Activated CD4-positive, alpha-beta memory T cell treated with anti-CD3 and anti-CD28 coated beads for 36 hours (primary cell): ENCODE measurements at regions not wholly inside any gene's neighbourhood (a gene's known extent, or its start where the extent isn't known, plus 50 kb on each side); places are given as distances from the start of the nearest gene placed in this dataset.

Experiments
- CTCF ChIA-PET: fragments of 350-600 bp; sonication (Branson Sonifier 250); formaldehyde crosslinking; loops from one replicate; lab custom pipeline; 2021; ENCODE audit warnings: antibody characterized with exemption, inconsistent platforms; lab: Charles Lee
- POLR2A ChIA-PET: fragments of 350-600 bp; sonication (Branson Sonifier 250); formaldehyde crosslinking; loops from one replicate; lab custom pipeline; 2021; ENCODE audit warnings: antibody characterized with exemption; lab: Charles Lee
- DNase-seq: peaks from one replicate; pipeline ENCODE4 v3.0.0-alpha.2; 2020
- H3K27ac Mint-ChIP-seq: one replicate; pipeline ENCODE4 v1.8.0; 2021; ENCODE audit warnings: mixed read lengths
- H3K27me3 Mint-ChIP-seq: one replicate; pipeline ENCODE4 v1.8.0; 2021; ENCODE audit warnings: mixed read lengths
- H3K36me3 Mint-ChIP-seq: one replicate; pipeline ENCODE4 v1.8.0; 2021; ENCODE audit warnings: mixed read lengths
- H3K4me1 Mint-ChIP-seq: one replicate; pipeline ENCODE4 v1.8.0; 2021; ENCODE audit warnings: low read depth, mixed read lengths
- H3K4me3 Mint-ChIP-seq: one replicate; pipeline ENCODE4 v1.8.0; 2021; ENCODE audit warnings: mild to moderate bottlenecking, mixed read lengths
- H3K9me3 Mint-ChIP-seq: one replicate; pipeline ENCODE4 v1.8.0; 2021; ENCODE audit warnings: mixed read lengths
- intact Hi-C: fragments of 100-400 bp; cut with micrococcal nuclease; formaldehyde crosslinking; loops from one replicate; pipeline ENCODE4 v1.15.1; 2023

GRCh38 chr4:136329042-136329662 is 1203.1 kb downstream of the PCDH18 start:
- Mint-ChIP-seq H3K4me3 (no peak overlapping the region), H3K27ac (no peak overlapping the region), H3K4me1 (no peaks in the 10 kb centered on the region), H3K36me3 (no peaks in the 10 kb centered on the region), H3K27me3 (no peaks in the 10 kb centered on the region), H3K9me3 (peaks cover 6% of the 10 kb centered on the region)
- intact Hi-C loops: no loop called here
- no peak for DNase-seq
- ChIA-PET POLR2A (no interaction called here), CTCF (no interaction called here)

DNA sequence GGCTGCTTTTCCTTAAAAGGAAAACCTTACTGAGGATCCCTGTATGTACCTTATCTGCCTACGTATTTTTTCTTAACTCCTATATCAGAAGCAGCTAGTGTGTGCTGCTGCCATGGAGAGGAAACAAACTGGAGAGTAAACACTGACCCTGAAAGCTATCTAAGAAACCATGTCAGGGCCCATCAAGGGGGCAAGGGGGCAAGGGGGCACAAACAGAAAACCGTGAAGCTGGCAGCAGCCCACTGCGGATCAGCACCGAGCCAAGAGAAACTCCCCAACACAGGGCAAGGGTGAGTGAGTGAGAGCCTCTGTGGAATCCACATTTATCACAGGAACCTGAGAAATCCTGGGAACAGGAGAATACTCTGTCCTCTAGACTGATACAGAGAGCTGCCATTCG is 1204.2 kb downstream of the PCDH18 start:
- Mint-ChIP-seq H3K27me3 (no peaks in the 10 kb centered on the region), H3K4me1 (no peaks in the 10 kb centered on the region), H3K36me3 (no peaks in the 10 kb centered on the region), H3K4me3 (no peak overlapping the region), H3K27ac (no peak overlapping the region), H3K9me3 (peaks cover 6% of the 10 kb centered on the region)
- POLR2A ChIA-PET: no interaction called here
- no peak for DNase-seq
- CTCF ChIA-PET: no interaction called here
- intact Hi-C loops: no loop called here

DNA sequence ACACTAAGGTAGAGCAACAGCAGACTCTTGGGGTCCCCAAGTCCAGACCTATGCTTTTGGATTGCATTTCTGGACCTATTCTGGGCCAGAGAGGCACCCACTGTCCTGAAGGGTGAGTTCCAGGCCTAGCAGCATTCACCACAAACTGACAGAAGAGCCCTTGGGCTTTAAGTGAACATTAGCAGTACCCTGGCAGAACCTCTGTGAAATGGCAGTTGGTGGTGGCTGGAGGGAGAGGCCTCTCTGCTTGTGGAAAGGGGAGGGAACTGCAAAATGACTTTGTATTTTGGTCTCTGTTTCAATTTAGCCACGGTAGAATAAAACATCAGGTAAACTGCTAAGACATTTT is 1211.9 kb downstream of the PCDH18 start:
- DNase-seq: no peak
- Mint-ChIP-seq H3K4me3 (no peak overlapping the region), H3K36me3 (no peaks in the 10 kb centered on the region), H3K27ac (no peak overlapping the region), H3K9me3 (no peaks in the 10 kb centered on the region), H3K27me3 (no peaks in the 10 kb centered on the region), H3K4me1 (no peaks in the 10 kb centered on the region)
- POLR2A ChIA-PET: interaction anchor here (0.5 kb wide), 1 partner anchor 395 kb away, joined by 3 read pairs; no protein-coding TSS in a partner anchor
- CTCF ChIA-PET: no interaction called here
- intact Hi-C loops: no loop called here

DNA sequence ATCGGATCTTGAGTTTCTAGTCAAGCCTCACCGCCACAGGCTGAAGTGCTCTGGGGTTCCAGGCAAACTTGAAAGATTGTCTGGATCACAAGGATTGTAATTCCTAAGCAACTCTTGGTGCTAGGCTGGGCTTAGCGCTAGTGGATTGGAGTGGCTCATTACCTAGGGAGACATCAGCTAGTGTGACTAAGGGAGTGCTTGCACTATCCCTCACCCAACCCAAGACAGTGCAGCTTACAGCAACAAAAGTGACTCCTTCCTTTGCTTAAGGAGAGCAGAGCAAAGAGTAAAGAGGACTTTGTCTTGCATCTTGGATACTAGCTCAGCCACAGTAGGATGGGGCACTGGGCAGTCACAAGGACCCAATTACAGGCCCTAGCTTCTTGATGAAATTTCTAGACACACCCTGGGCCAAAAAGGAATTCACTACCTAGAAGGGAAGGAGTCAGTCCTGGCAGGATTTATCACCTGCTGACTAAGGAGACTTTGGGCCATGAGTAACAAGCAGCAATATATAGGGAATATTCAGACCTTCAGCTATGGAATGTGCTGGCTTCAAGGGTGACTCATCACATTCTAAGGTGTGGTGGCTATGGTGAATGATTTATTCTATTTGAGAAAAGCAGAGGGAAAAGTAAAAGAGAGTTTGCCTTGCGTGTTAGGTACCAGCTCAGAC is 1212.4 kb downstream of the PCDH18 start:
- H3K9me3 Mint-ChIP-seq: no peaks in the 10 kb centered on the region
- ChIA-PET CTCF (no interaction called here), POLR2A (interaction anchor here (0.5 kb wide), 1 partner anchor 395 kb away, joined by 3 read pairs; no protein-coding TSS in a partner anchor)
- no peak for DNase-seq
- H3K4me3 Mint-ChIP-seq: no peak overlapping the region
- H3K27ac Mint-ChIP-seq: no peak overlapping the region
- H3K36me3 Mint-ChIP-seq: no peaks in the 10 kb centered on the region
- intact Hi-C loops: no loop called here
- no peaks in the 10 kb centered on the region for H3K4me1 Mint-ChIP-seq
- no peaks in the 10 kb centered on the region for H3K27me3 Mint-ChIP-seq

- ChIA-PET POLR2A (no interaction called here), CTCF (no interaction called here)
- DNase-seq: no peak
- no peak overlapping the region for H3K27ac Mint-ChIP-seq
- H3K36me3 Mint-ChIP-seq: no peaks in the 10 kb centered on the region
- H3K27me3 Mint-ChIP-seq: no peaks in the 10 kb centered on the region
- H3K4me1 Mint-ChIP-seq: no peaks in the 10 kb centered on the region
- H3K9me3 Mint-ChIP-seq: no peaks in the 10 kb centered on the region
- intact Hi-C loops: no loop called here
- H3K4me3 Mint-ChIP-seq: no peak overlapping the region
These were observed 1215.3 kb downstream of the PCDH18 start for GRCh38 chr4:136316961-136317360.

- no peak for DNase-seq
- ChIA-PET CTCF (no interaction called here), POLR2A (no interaction called here)
- Mint-ChIP-seq H3K36me3 (no peaks in the 10 kb centered on the region), H3K9me3 (peaks cover 1% of the 10 kb centered on the region), H3K4me1 (no peaks in the 10 kb centered on the region), H3K27ac (no peak overlapping the region), H3K27me3 (no peaks in the 10 kb centered on the region), H3K4me3 (no peak overlapping the region)
- intact Hi-C loops: no loop called here
These were observed 1217.6 kb downstream of the PCDH18 start for GRCh38 chr4:136314686-136315085.

GRCh38 chr4:136311774-136312173 is 1220.5 kb downstream of the PCDH18 start:
- DNase-seq: no peak
- ChIA-PET CTCF (interaction anchor here (0.6 kb wide), 1 partner anchor 10 kb away, joined by 3 read pairs; no protein-coding TSS in a partner anchor), POLR2A (no interaction called here)
- Mint-ChIP-seq H3K36me3 (no peaks in the 10 kb centered on the region), H3K27ac (no peak overlapping the region), H3K9me3 (peaks cover 5% of the 10 kb centered on the region), H3K27me3 (no peaks in the 10 kb centered on the region), H3K4me1 (no peaks in the 10 kb centered on the region), H3K4me3 (no peak overlapping the region)
- intact Hi-C loops: no loop called here

DNA sequence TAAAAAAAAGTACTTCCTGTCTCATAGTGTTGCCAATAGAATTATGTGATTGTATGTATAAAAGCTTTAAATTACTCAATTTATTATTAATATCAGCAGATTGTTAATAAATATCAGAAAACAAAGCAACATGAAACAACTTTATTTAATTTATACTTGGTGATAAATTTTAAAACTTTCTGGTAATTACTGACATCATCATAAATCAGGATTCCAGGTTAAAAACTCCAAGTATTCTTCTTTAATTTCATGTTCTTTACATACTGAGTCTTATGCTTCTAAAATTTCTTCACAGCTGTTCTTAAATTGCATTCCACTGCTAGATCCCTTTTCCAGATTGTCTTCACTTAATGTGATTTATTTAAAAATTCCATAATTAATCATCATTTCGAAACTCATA is 1224.5 kb downstream of the PCDH18 start:
- no peak for DNase-seq
- intact Hi-C loops: no loop called here
- Mint-ChIP-seq H3K4me3 (no peak overlapping the region), H3K9me3 (peaks cover 5% of the 10 kb centered on the region), H3K27me3 (no peaks in the 10 kb centered on the region), H3K36me3 (no peaks in the 10 kb centered on the region), H3K27ac (no peak overlapping the region), H3K4me1 (no peaks in the 10 kb centered on the region)
- POLR2A ChIA-PET: no interaction called here
- CTCF ChIA-PET: no interaction called here

GRCh38 chr4:136306361-136306760 is 1225.9 kb downstream of the PCDH18 start:
- H3K4me1 Mint-ChIP-seq: no peaks in the 10 kb centered on the region
- H3K4me3 Mint-ChIP-seq: no peak overlapping the region
- ChIA-PET CTCF (no interaction called here), POLR2A (no interaction called here)
- no peaks in the 10 kb centered on the region for H3K36me3 Mint-ChIP-seq
- no peaks in the 10 kb centered on the region for H3K27me3 Mint-ChIP-seq
- peaks cover 7% of the 10 kb centered on the region for H3K9me3 Mint-ChIP-seq
- no peak for DNase-seq
- intact Hi-C loops: no loop called here
- no peak overlapping the region for H3K27ac Mint-ChIP-seq

DNA sequence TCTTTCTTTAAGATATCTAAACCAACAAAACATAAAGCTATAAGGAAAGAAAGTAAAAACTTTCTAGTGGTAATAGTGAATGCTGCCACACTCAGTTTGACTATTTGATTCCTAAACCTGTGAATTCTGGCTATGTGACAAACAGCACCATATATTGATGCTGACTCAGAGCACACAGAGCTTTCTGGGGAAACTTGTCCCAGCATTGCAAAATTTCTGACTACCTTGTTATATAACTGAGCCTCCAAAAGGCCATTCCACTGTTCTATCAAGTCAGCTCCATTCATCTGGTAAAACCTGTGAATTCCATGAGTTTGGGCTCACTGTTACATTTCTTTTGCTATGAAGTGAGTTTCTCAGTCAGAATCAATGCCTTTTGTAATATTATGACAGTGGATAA is 1229.7 kb downstream of the PCDH18 start:
- intact Hi-C loops: no loop called here

GRCh38 chr4:136301749-136302495 is 1230.4 kb downstream of the PCDH18 start:
- Mint-ChIP-seq H3K36me3 (no peaks in the 10 kb centered on the region), H3K4me1 (no peaks in the 10 kb centered on the region), H3K27me3 (no peaks in the 10 kb centered on the region), H3K4me3 (no peak overlapping the region), H3K27ac (no peak overlapping the region), H3K9me3 (peaks cover 4% of the 10 kb centered on the region)
- no peak for DNase-seq
- intact Hi-C loops: no loop called here
- ChIA-PET CTCF (no interaction called here), POLR2A (no interaction called here)

More for the DNA sequence above, 1229.7 kb downstream of the PCDH18 start:
- Mint-ChIP-seq H3K36me3 (no peaks in the 10 kb centered on the region), H3K27ac (no peak overlapping the region), H3K4me3 (no peak overlapping the region), H3K27me3 (no peaks in the 10 kb centered on the region), H3K9me3 (peaks cover 4% of the 10 kb centered on the region), H3K4me1 (no peaks in the 10 kb centered on the region)
- CTCF ChIA-PET: no interaction called here
- DNase-seq: no peak
- POLR2A ChIA-PET: no interaction called here

DNA sequence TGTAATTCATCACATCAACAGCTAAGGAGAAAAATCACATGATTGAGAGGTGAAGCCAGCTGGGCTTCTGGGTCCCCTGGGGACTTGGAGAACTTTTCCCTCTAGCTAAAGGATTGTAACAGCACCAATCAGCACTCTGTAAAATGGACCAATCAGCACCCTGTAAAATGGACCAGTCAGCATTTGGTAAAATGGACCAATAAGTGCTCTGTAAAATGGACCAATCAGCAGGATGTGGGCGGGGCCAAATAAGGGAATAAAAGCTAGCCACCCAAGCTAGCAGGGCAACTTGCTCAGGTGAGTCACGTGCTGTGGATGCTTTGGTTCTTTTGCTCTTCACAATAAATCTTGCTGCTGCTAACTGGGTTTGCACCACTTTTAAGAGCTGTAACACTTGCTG is 1248.3 kb downstream of the PCDH18 start:
- Mint-ChIP-seq H3K27me3 (no peaks in the 10 kb centered on the region), H3K36me3 (no peaks in the 10 kb centered on the region), H3K4me3 (no peak overlapping the region), H3K4me1 (no peaks in the 10 kb centered on the region), H3K9me3 (peaks cover 2% of the 10 kb centered on the region), H3K27ac (no peak overlapping the region)
- intact Hi-C loops: no loop called here
- CTCF ChIA-PET: no interaction called here
- DNase-seq: no peak
- POLR2A ChIA-PET: no interaction called here
